PC-9 (cell line): ENCODE measurements at regions not wholly inside any gene's neighbourhood (a gene's known extent, or its start where the extent isn't known, plus 50 kb on each side); places are given as distances from the start of the nearest gene placed in this dataset.

Source experiments
- BruUV-seq: library from RNA; stranded (reverse); fragments of 400-500 nt; replicated peaks from 2 replicates; lab custom pipeline; 2021; lab: Mats Ljungman, UMichigan
- CTCF ChIA-PET: fragments of 300-600 bp; sonication (Branson Sonifier 250); formaldehyde crosslinking; loops from one replicate; lab custom pipeline; 2022; ENCODE audit warnings: antibody characterized with exemption; lab: Charles Lee
- POLR2A ChIA-PET: fragments of 300-600 bp; sonication (Branson Sonifier 250); formaldehyde crosslinking; loops from one replicate; lab custom pipeline; 2022; ENCODE audit warnings: antibody characterized with exemption; ENCODE audit not compliant: unreplicated experiment; lab: Charles Lee
- DNase-seq, 2 experiments: peaks; one replicate each; pipeline versions ENCODE4 v3.0.0 to v3.0.0-alpha.2; 2015 to 2022; ENCODE audit warnings: mixed read lengths in 1 of 2
- H2AFZ ChIP-seq: fragments of 200-600 bp; sonication (generic); 2 replicates; pipeline ENCODE4 v1.8.1; 2017; ENCODE audit warnings: antibody characterized with exemption
- H3F3A ChIP-seq: fragments of 200-600 bp; sonication (generic); 2 replicates; pipeline ENCODE4 v1.8.1; 2017; ENCODE audit warnings: antibody characterized with exemption, mild to moderate bottlenecking, low read depth; ENCODE audit not compliant: insufficient read depth
- H3K27ac ChIP-seq: fragments of 200-600 bp; sonication (generic); 2 replicates; pipeline ENCODE4 v1.6.1; 2016; ENCODE audit warnings: mixed run types
- H3K27me3 ChIP-seq: fragments of 200-600 bp; sonication (generic); 2 replicates; pipeline ENCODE4 v1.6.1; 2016; ENCODE audit warnings: low read depth, mixed run types; ENCODE audit not compliant: insufficient read depth
- H3K36me3 ChIP-seq: fragments of 200-600 bp; sonication (generic); 2 replicates; pipeline ENCODE4 v1.6.1; 2016; ENCODE audit warnings: low read depth, mixed run types
- H3K4me1 ChIP-seq: fragments of 200-600 bp; sonication (generic); replicated peaks from 2 replicates; pipeline ENCODE4 v1.6.1; 2016; ENCODE audit warnings: mixed run types; ENCODE audit not compliant: insufficient read depth
- H3K4me2 ChIP-seq: fragments of 200-600 bp; sonication (generic); 2 replicates; pipeline ENCODE4 v1.6.1; 2017; ENCODE audit warnings: mixed run types
- H3K4me3 ChIP-seq: fragments of 200-600 bp; sonication (generic); 2 replicates; pipeline ENCODE4 v1.6.1; 2016; ENCODE audit warnings: mixed run types
- H3K79me2 ChIP-seq: fragments of 200-600 bp; sonication (generic); 2 replicates; pipeline ENCODE4 v1.6.1; 2017; ENCODE audit warnings: low read depth, mixed run types
- H3K9me2 ChIP-seq: fragments of 200-600 bp; sonication (generic); 2 replicates; pipeline ENCODE4 v1.8.1; 2017; ENCODE audit warnings: mild to moderate bottlenecking; ENCODE audit not compliant: insufficient read depth
- H3K9me3 ChIP-seq: fragments of 200-600 bp; sonication (generic); 2 replicates; pipeline ENCODE4 v1.8.1; 2016; ENCODE audit warnings: low read depth; ENCODE audit not compliant: insufficient read depth
- H4K20me1 ChIP-seq: fragments of 200-600 bp; sonication (generic); 2 replicates; pipeline ENCODE4 v1.8.1; 2017; ENCODE audit not compliant: insufficient read depth
- CTCF ChIP-seq: fragments of 200-600 bp; sonication (generic); conservative IDR thresholded peaks from 2 replicates; pipeline ENCODE4 v1.6.1; 2017; ENCODE audit warnings: mixed run types, antibody characterized with exemption, mild to moderate bottlenecking, moderate library complexity
- EZH2 ChIP-seq: fragments of 200-600 bp; sonication (generic); IDR thresholded peaks from 2 replicates; pipeline ENCODE4 v1.8.0; 2017; ENCODE audit warnings: antibody characterized with exemption, low read depth
- intact Hi-C: fragments of 100-400 bp; cut with micrococcal nuclease; formaldehyde crosslinking; loops from one replicate; pipeline ENCODE4 v1.10.0; 2022; ENCODE audit not compliant: unreplicated experiment

DNA sequence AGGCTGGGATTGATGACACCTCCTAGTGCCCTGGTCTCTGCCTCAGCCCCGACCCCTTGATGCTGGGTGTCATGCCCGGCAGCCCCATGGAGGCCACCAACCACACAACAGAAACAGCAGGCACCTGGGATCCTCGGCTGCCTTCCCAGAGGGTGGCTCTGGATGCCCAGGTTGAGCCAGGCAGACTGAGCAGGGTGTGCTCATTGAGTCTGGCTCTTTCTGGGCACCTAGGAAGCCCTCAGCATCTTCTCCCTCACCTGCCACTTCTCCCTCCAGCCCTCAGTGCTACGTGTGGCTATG lies 484.5 kb upstream of the MGMT start:
- H3K4me3 ChIP-seq: no peak overlapping the region
- intact Hi-C loops: no loop called here
- H3K36me3 ChIP-seq: no peaks in the 10 kb centered on the region
- H3K79me2 ChIP-seq: no peaks in the 10 kb centered on the region
- DNase-seq: no peak
- TF ChIP-seq CTCF (no peak), EZH2 (no peak)
- H3K27me3 ChIP-seq: peaks cover 22% of the 10 kb centered on the region
- CTCF ChIA-PET: no interaction called here
- H3K27ac ChIP-seq: no peak overlapping the region
- no peaks in the 10 kb centered on the region for H3F3A ChIP-seq
- no peak overlapping the region for H2AFZ ChIP-seq
- no peaks in the 10 kb centered on the region for H3K4me1 ChIP-seq
- H3K9me2 ChIP-seq: no peaks in the 10 kb centered on the region
- H4K20me1 ChIP-seq: no peaks in the 10 kb centered on the region
- POLR2A ChIA-PET: no interaction called here
- H3K9me3 ChIP-seq: no peaks in the 10 kb centered on the region
- no peak overlapping the region for H3K4me2 ChIP-seq
- BruUV-seq: no TSS peak

DNA sequence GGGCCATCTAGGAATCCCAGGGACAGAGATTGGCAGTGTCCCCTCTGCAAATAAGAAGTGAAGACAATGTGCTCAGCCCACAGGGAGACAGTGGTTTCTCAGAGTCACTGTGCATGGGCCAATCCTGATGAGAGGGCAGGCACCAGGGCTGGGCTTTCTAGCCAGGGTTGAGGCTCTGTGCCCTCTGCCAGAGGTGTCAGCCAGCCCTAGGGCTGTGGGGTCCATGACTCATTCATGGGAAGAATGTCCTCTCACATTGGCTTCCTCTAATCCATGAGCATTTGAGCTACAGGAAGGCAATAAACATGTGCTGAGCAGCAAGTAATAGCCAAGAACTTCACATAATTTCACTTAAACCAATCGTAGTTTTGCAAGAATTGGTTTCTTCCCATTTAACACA lies 482.0 kb upstream of the MGMT start:
- no peak overlapping the region for H3K27ac ChIP-seq
- H3K9me2 ChIP-seq: no peaks in the 10 kb centered on the region
- intact Hi-C loops: no loop called here
- no peak overlapping the region for H2AFZ ChIP-seq
- H3K36me3 ChIP-seq: no peaks in the 10 kb centered on the region
- H3K27me3 ChIP-seq: peaks cover 21% of the 10 kb centered on the region
- no peak overlapping the region for H3K4me2 ChIP-seq
- H3K9me3 ChIP-seq: no peaks in the 10 kb centered on the region
- no peak overlapping the region for H3K4me3 ChIP-seq
- ChIA-PET POLR2A (no interaction called here), CTCF (no interaction called here)
- H3K4me1 ChIP-seq: no peaks in the 10 kb centered on the region
- no peaks in the 10 kb centered on the region for H4K20me1 ChIP-seq
- TF ChIP-seq CTCF (no peak), EZH2 (no peak)
- H3K79me2 ChIP-seq: no peaks in the 10 kb centered on the region
- no TSS peak for BruUV-seq
- DNase-seq: no peak
- H3F3A ChIP-seq: no peaks in the 10 kb centered on the region

GRCh38 chr10:128990986-128991385 lies 476.1 kb upstream of the MGMT start:
- intact Hi-C loops: no loop called here
- Histone ChIP-seq H3K79me2 (no peaks in the 10 kb centered on the region), H3K9me2 (no peaks in the 10 kb centered on the region), H3K9me3 (no peaks in the 10 kb centered on the region), H3F3A (no peaks in the 10 kb centered on the region), H3K4me2 (no peak overlapping the region), H2AFZ (no peak overlapping the region), H3K27ac (no peak overlapping the region), H3K27me3 (no peaks in the 10 kb centered on the region; the same call in 1 of the 2 replicates), H3K36me3 (no peaks in the 10 kb centered on the region), H3K4me3 (no peak overlapping the region), H3K4me1 (no peaks in the 10 kb centered on the region), H4K20me1 (no peaks in the 10 kb centered on the region)
- no peak for DNase-seq
- BruUV-seq: no TSS peak
- no peak for TF ChIP-seq CTCF
- TF ChIP-seq EZH2: no peak
- ChIA-PET POLR2A (no interaction called here), CTCF (no interaction called here)
